PC-9 (cell line): ENCODE measurements at regions not wholly inside any gene's neighbourhood (a gene's known extent, or its start where the extent isn't known, plus 50 kb on each side); places are given as distances from the start of the nearest gene placed in this dataset.

ENCODE experiments used
- BruUV-seq: library from RNA; stranded (reverse); fragments of 400-500 nt; replicated peaks from 2 replicates; lab custom pipeline; 2021; lab: Mats Ljungman, UMichigan
- CTCF ChIA-PET: fragments of 300-600 bp; sonication (Branson Sonifier 250); formaldehyde crosslinking; loops from one replicate; lab custom pipeline; 2022; ENCODE audit warnings: antibody characterized with exemption; lab: Charles Lee
- POLR2A ChIA-PET: fragments of 300-600 bp; sonication (Branson Sonifier 250); formaldehyde crosslinking; loops from one replicate; lab custom pipeline; 2022; ENCODE audit warnings: antibody characterized with exemption; ENCODE audit not compliant: unreplicated experiment; lab: Charles Lee
- DNase-seq, 2 experiments: peaks; one replicate each; pipeline versions ENCODE4 v3.0.0 to v3.0.0-alpha.2; 2015 to 2022; ENCODE audit warnings: mixed read lengths in 1 of 2
- H2AFZ ChIP-seq: fragments of 200-600 bp; sonication (generic); 2 replicates; pipeline ENCODE4 v1.8.1; 2017; ENCODE audit warnings: antibody characterized with exemption
- H3F3A ChIP-seq: fragments of 200-600 bp; sonication (generic); 2 replicates; pipeline ENCODE4 v1.8.1; 2017; ENCODE audit warnings: antibody characterized with exemption, mild to moderate bottlenecking, low read depth; ENCODE audit not compliant: insufficient read depth
- H3K27ac ChIP-seq: fragments of 200-600 bp; sonication (generic); 2 replicates; pipeline ENCODE4 v1.6.1; 2016; ENCODE audit warnings: mixed run types
- H3K27me3 ChIP-seq: fragments of 200-600 bp; sonication (generic); 2 replicates; pipeline ENCODE4 v1.6.1; 2016; ENCODE audit warnings: low read depth, mixed run types; ENCODE audit not compliant: insufficient read depth
- H3K36me3 ChIP-seq: fragments of 200-600 bp; sonication (generic); 2 replicates; pipeline ENCODE4 v1.6.1; 2016; ENCODE audit warnings: low read depth, mixed run types
- H3K4me1 ChIP-seq: fragments of 200-600 bp; sonication (generic); replicated peaks from 2 replicates; pipeline ENCODE4 v1.6.1; 2016; ENCODE audit warnings: mixed run types; ENCODE audit not compliant: insufficient read depth
- H3K4me2 ChIP-seq: fragments of 200-600 bp; sonication (generic); 2 replicates; pipeline ENCODE4 v1.6.1; 2017; ENCODE audit warnings: mixed run types
- H3K4me3 ChIP-seq: fragments of 200-600 bp; sonication (generic); 2 replicates; pipeline ENCODE4 v1.6.1; 2016; ENCODE audit warnings: mixed run types
- H3K79me2 ChIP-seq: fragments of 200-600 bp; sonication (generic); 2 replicates; pipeline ENCODE4 v1.6.1; 2017; ENCODE audit warnings: low read depth, mixed run types
- H3K9me2 ChIP-seq: fragments of 200-600 bp; sonication (generic); 2 replicates; pipeline ENCODE4 v1.8.1; 2017; ENCODE audit warnings: mild to moderate bottlenecking; ENCODE audit not compliant: insufficient read depth
- H3K9me3 ChIP-seq: fragments of 200-600 bp; sonication (generic); 2 replicates; pipeline ENCODE4 v1.8.1; 2016; ENCODE audit warnings: low read depth; ENCODE audit not compliant: insufficient read depth
- H4K20me1 ChIP-seq: fragments of 200-600 bp; sonication (generic); 2 replicates; pipeline ENCODE4 v1.8.1; 2017; ENCODE audit not compliant: insufficient read depth
- EZH2 ChIP-seq: fragments of 200-600 bp; sonication (generic); IDR thresholded peaks from 2 replicates; pipeline ENCODE4 v1.8.0; 2017; ENCODE audit warnings: antibody characterized with exemption, low read depth
- intact Hi-C: fragments of 100-400 bp; cut with micrococcal nuclease; formaldehyde crosslinking; loops from one replicate; pipeline ENCODE4 v1.10.0; 2022; ENCODE audit not compliant: unreplicated experiment
- TF ChIP-seq, protein P1 (sequence below): fragments of 200-600 bp; sonication (generic); conservative IDR thresholded peaks from 2 replicates; pipeline ENCODE4 v1.6.1; 2017; ENCODE audit warnings: mixed run types, antibody characterized with exemption, mild to moderate bottlenecking, moderate library complexity

DNA sequence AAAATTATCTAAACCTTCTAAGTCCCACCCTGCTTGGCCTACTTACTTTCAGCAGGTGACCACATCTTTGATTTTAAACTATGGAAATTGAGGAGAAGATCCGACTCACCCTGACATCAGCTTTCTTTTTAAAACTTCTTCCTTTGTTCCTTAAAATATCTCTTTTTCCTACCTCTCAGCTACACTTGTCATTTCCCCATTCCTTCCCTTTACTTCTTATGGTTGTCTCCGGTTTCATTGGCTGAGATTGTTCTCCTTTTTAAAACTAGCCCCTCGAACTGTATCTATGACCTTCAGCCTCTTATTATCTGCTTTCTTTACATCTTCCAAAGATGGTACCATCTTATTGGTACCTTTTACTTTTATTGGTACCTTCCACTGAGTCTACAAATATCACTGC lies 87.8 kb upstream of the NRIP1 start:
- no peaks in the 10 kb centered on the region for H3K36me3 ChIP-seq
- no peaks in the 10 kb centered on the region for H3K9me2 ChIP-seq
- intact Hi-C loops: no loop called here
- no peaks in the 10 kb centered on the region for H3K27me3 ChIP-seq
- no peak overlapping the region for H2AFZ ChIP-seq
- BruUV-seq: no TSS peak
- no peaks in the 10 kb centered on the region for H3K9me3 ChIP-seq
- ChIA-PET POLR2A (no interaction called here), CTCF (no interaction called here)
- H4K20me1 ChIP-seq: no peaks in the 10 kb centered on the region
- H3F3A ChIP-seq: no peaks in the 10 kb centered on the region
- TF ChIP-seq, protein P1, sequence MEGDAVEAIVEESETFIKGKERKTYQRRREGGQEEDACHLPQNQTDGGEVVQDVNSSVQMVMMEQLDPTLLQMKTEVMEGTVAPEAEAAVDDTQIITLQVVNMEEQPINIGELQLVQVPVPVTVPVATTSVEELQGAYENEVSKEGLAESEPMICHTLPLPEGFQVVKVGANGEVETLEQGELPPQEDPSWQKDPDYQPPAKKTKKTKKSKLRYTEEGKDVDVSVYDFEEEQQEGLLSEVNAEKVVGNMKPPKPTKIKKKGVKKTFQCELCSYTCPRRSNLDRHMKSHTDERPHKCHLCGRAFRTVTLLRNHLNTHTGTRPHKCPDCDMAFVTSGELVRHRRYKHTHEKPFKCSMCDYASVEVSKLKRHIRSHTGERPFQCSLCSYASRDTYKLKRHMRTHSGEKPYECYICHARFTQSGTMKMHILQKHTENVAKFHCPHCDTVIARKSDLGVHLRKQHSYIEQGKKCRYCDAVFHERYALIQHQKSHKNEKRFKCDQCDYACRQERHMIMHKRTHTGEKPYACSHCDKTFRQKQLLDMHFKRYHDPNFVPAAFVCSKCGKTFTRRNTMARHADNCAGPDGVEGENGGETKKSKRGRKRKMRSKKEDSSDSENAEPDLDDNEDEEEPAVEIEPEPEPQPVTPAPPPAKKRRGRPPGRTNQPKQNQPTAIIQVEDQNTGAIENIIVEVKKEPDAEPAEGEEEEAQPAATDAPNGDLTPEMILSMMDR: no peak
- no peak for TF ChIP-seq EZH2
- H3K79me2 ChIP-seq: no peaks in the 10 kb centered on the region
- no peak for DNase-seq
- no peak overlapping the region for H3K4me3 ChIP-seq
- no peaks in the 10 kb centered on the region for H3K4me1 ChIP-seq
- no peak overlapping the region for H3K27ac ChIP-seq
- H3K4me2 ChIP-seq: no peak overlapping the region

GRCh38 chr21:15159382-15160020 lies 94.7 kb upstream of the NRIP1 start:
- Histone ChIP-seq H3K4me3 (no peak overlapping the region), H3K9me3 (no peaks in the 10 kb centered on the region), H3K36me3 (no peaks in the 10 kb centered on the region), H3K79me2 (no peaks in the 10 kb centered on the region), H3K27ac (no peak overlapping the region), H4K20me1 (no peaks in the 10 kb centered on the region), H3K27me3 (no peaks in the 10 kb centered on the region), H3F3A (peaks cover 3% of the 10 kb centered on the region; the same call in 1 of the 2 replicates), H3K9me2 (no peaks in the 10 kb centered on the region), H2AFZ (no peak overlapping the region), H3K4me1 (peaks cover 9% of the 10 kb centered on the region), H3K4me2 (no peak overlapping the region)
- POLR2A ChIA-PET: no interaction called here
- intact Hi-C loops: no loop called here
- no TSS peak for BruUV-seq
- TF ChIP-seq, protein P1: no peak
- TF ChIP-seq EZH2: no peak
- CTCF ChIA-PET: no interaction called here
- DNase-seq: no peak

GRCh38 chr21:15160136-15160535 lies 95.3 kb upstream of the NRIP1 start:
- no peak overlapping the region for H3K27ac ChIP-seq
- H3K4me1 ChIP-seq: peaks cover 15% of the 10 kb centered on the region
- no peak for DNase-seq
- H3K9me2 ChIP-seq: no peaks in the 10 kb centered on the region
- peaks cover 10% of the 10 kb centered on the region; the same call in 1 of the 2 replicates for H3F3A ChIP-seq
- no TSS peak for BruUV-seq
- H2AFZ ChIP-seq: no peak overlapping the region
- POLR2A ChIA-PET: no interaction called here
- no peaks in the 10 kb centered on the region for H3K27me3 ChIP-seq
- no peaks in the 10 kb centered on the region for H4K20me1 ChIP-seq
- H3K36me3 ChIP-seq: no peaks in the 10 kb centered on the region
- CTCF ChIA-PET: no interaction called here
- H3K4me2 ChIP-seq: no peak overlapping the region
- TF ChIP-seq, protein P1: no peak
- no peak for TF ChIP-seq EZH2
- peaks cover 3% of the 10 kb centered on the region; the same call in 1 of the 2 replicates for H3K9me3 ChIP-seq
- intact Hi-C loops: no loop called here
- H3K4me3 ChIP-seq: no peak overlapping the region
- no peaks in the 10 kb centered on the region for H3K79me2 ChIP-seq
